Fibroblast of skin of back (primary cell): ENCODE measurements at regions not wholly inside any gene's neighbourhood (a gene's known extent, or its start where the extent isn't known, plus 50 kb on each side); places are given as distances from the start of the nearest gene placed in this dataset.
A peak's percentile ranks its signal among the peaks of the same experiment; 100 is the strongest.
"Not testable (repeated sequence)": the region's sequence is repeated elsewhere in the genome, so short reads cannot be mapped to it uniquely, and the experiment has no call there.

Experiments
- DNase-seq: peaks from one replicate; pipeline ENCODE4 v3.0.0-alpha.2; 2013

DNA sequence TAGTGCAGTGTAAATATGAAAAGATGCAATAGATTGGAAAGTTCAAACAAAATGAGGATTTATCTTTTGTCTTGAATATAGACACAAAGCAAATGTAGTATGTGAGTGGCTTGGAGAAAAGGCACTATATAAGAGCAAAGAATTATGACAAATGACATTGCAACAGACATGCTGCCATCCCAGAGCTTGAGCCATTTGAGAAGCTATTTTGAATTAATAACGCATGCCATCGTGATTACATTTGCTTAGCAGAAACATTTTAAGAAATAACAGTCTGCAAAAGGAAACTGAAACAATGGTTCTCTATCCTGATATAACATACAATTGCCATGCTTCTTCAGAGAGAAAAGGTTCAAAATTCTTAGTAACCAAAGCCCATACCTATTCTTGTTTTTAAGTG, 677.1 kb downstream of the ZEB2 start:
- DNase-seq: no peak

- DNase-seq: no peak
Measured at GRCh38 chr2:143841935-143842334, 678.0 kb downstream of the ZEB2 start.

DNA sequence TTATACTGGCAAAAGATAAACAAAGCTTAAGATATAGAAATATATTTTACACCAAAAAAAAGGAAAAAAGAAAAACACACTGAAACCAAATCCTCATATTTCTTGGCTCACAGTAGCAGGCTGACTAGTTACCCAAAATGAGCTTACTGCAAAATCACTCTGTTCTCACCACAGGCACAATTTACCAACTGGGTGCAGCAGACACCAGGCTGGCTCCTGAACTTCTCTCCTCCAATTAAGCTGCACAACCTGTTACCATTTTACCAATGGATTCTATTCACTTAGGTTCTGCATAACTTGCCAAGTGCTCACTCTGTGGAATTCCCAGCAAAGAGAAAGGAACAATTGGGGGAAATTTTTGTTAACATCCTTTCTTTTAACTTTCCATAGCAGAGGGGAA, 679.3 kb downstream of the ZEB2 start:
- DNase-seq: no peak

DNA sequence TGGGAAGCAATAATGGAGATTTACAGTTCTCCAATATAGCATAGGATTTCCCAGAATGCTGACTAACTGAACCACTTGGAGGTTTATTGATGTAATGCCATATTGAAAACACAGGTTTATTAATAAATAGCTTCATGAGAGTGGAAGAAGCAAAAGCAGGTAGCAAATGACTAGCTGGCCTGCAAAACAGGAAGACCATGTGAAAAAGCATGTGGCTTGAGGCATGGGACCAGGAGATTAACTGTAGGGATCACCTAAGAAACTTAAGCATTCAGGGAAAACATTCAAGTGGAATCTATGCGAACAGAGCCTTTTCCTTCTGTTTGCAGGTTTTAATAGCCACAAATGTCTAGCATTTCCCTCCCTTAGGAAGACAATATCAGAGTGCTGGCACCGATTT, 679.7 kb downstream of the ZEB2 start:
- DNase-seq: no peak

GRCh38 chr2:143839456-143839855, 680.5 kb downstream of the ZEB2 start:
- DNase-seq: no peak

- not testable (repeated sequence) for DNase-seq
Measured at GRCh38 chr2:143837055-143837454, 682.9 kb downstream of the ZEB2 start.

DNA sequence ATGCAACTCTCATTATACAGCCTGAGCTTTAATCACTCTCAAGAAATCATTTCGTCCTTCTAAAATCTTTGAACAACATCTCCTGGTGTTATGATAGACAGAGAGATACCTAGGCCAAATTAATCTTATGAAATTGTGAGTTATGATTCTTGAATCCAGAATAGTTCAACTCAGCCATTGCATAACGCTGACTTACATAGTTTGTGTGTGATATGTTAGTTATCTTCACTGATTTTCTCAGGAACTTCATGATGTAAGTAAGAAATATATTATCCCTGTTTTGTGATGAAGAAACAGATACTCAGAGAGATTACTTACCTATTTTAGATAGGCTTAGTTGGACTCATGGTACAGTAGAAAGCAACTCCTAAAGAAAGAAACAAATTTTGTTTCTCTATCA, 684.4 kb downstream of the ZEB2 start:
- no peak for DNase-seq

GRCh38 chr2:143833015-143833660, 686.8 kb downstream of the ZEB2 start:
- no peak for DNase-seq

DNA sequence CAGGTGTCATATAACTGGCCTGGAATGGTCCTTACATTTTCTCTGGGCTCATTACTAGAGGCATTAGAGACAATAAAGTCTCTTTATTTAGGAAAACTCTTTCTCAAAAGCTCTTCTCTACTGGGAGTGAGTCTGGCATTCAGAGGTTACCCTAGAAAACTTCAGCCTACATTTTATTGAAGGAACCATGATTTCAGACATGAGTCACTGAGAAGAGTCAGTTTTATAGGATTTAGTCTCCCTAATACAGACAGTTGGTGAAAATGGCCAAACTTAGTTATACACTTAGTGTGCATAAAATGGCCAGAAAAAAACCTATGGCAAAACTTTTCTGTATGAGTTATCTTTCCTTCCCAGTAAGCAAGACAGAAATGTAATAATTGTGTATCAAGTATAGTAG, 689.4 kb downstream of the ZEB2 start:
- DNase-seq: no peak

GRCh38 chr2:143828763-143829537, 691.0 kb downstream of the ZEB2 start:
- no peak for DNase-seq

DNA sequence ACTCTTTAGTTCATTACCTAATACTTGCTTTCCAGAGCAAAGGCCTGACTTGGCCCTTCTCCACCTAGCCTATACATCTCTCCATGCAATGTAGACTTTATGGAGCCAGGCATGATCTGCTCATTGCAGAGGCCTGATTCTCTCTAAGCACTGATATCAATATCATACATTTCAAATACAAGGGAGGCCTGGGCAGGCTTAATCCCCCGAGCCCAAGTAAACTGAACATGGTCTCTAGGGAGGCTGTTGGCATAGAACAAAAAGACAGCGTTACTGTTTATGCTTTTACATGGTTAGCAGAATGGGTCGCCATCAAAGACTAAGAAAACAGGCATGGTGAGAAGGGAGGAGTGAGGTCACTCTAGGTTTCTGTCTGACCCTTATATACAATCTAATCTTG, 695.1 kb downstream of the ZEB2 start:
- DNase-seq: no peak

GRCh38 chr2:143823876-143824275, 694.7 kb downstream of the ARHGAP15 start:
- no peak for DNase-seq

DNA sequence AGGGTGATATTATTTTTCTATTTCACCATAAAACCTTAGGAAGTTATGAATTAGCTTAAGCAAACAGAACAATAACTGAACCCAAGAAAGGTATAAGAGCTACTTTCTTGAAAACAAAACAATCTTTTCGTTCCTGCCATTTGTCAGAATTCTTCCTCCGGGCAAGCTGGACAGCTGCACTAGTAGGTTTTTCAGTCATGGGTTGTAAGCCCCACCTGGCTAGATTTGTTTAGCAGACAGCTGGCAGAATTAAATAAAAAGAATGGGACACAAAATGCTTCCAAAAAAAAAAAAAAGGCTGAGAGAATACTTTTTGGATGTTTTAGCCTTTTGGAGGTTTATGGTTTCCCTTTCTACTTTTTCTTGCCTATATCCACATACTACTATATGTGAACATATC, 694.1 kb downstream of the ARHGAP15 start:
- DNase-seq: no peak

DNA sequence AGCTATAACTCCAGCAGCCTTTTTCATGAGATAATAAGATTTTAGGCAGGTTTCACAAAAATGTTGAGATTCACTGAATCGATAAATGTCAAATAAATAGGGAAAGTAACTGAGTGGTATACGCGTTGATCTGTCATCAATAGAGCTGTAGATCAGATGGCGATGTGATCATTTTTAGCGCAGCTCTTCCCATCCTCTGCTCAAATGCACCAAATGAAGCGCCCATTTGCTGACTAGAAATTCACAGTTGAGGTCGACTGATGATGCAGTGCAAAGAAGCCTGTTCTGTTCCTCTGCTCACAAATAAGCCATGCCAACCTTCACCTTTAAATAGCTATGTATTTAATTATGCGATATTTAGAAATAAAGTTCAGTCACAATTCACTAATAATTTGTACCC, 693.5 kb downstream of the ARHGAP15 start:
- DNase-seq: no peak

GRCh38 chr2:143819764-143820163, 690.5 kb downstream of the ARHGAP15 start:
- no peak for DNase-seq

DNA sequence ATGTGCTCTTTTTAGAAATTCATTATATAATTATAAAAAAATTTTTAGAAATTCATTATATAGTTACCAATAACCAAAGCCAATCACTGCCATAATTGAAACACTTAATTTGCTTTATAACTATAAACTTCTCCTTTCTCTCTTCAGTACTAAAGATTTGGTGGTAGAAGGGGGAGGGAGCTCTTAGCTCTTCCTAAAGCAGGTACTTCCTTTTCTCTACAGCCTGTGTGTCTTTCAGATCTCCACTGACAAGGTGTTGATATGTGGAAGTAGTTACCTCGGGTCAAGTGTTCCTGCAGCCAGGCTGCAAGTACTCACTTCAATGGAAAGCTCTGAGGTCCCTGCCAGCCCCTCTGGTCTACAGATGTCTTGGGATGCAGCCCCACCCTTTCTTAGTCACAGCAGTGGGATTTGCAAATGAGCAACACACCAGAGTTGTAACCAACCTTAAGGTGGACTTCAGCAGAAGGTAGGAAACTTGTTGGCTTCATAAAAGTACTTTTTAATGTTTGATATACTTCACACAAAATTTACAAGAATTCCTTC, 690.0 kb downstream of the ARHGAP15 start:
- peak; percentile 32 for DNase-seq
